ENCODE measurements at regions not wholly inside any gene's neighbourhood (a gene's known extent, or its start where the extent isn't known, plus 50 kb on each side); places are given as distances from the start of the nearest gene placed in this dataset.
"Not testable (repeated sequence)": the region's sequence is repeated elsewhere in the genome, so short reads cannot be mapped to it uniquely, and the experiment has no call there.

GRCh38 chr10:64702086-64702485 is 1180.9 kb downstream of the REEP3 start:
- not testable (repeated sequence) for TF ChIP-seq EZH2 (IDR thresholded peaks at IDR 0.05; ENCODE audit: borderline replicate concordance); CTCF (IDR thresholded peaks at IDR 0.05; ENCODE audit: poor library complexity); EZH2phosphoT487 (IDR thresholded peaks at IDR 0.05; ENCODE audit: low read depth, severe bottlenecking, unreplicated experiment)

All from hepatocyte (in vitro differentiated cells).